HG03066 (cell line): ENCODE measurements at regions not wholly inside any gene's neighbourhood (a gene's known extent, or its start where the extent isn't known, plus 50 kb on each side); places are given as distances from the start of the nearest gene placed in this dataset.
"Not testable (repeated sequence)": the region's sequence is repeated elsewhere in the genome, so short reads cannot be mapped to it uniquely, and the experiment has no call there.

Experiments used
- ATAC-seq: cut with Tn5 transposase; IDR thresholded peaks from one replicate; pipeline ENCODE4 v1.9.1; 2021; ENCODE audit warnings: low read depth; ENCODE audit not compliant: unreplicated experiment

- no peak for ATAC-seq
Measured at GRCh38 chr10:106395041-106395749, 769.3 kb downstream of the SORCS1 start.

GRCh38 chr10:106392778-106393177, 771.7 kb downstream of the SORCS1 start:
- ATAC-seq = no peak

- no peak for ATAC-seq
Measured at GRCh38 chr10:106387063-106387462, 777.4 kb downstream of the SORCS1 start.

- ATAC-seq = no peak
Measured at GRCh38 chr10:106384496-106384895, 780.0 kb downstream of the SORCS1 start.

- ATAC-seq = no peak
Measured at GRCh38 chr10:106380706-106381105, 783.8 kb downstream of the SORCS1 start.

- ATAC-seq = no peak
Measured at GRCh38 chr10:106378251-106378650, 786.3 kb downstream of the SORCS1 start.

- no peak for ATAC-seq
Measured at GRCh38 chr10:106370751-106371150, 793.8 kb downstream of the SORCS1 start.

GRCh38 chr10:106360870-106361269, 803.6 kb downstream of the SORCS1 start:
- no peak for ATAC-seq

GRCh38 chr10:106355450-106355849, 809.1 kb downstream of the SORCS1 start:
- no peak for ATAC-seq

GRCh38 chr10:106348933-106349332, 815.6 kb downstream of the SORCS1 start:
- ATAC-seq = no peak

- ATAC-seq = no peak
Measured at GRCh38 chr10:106347547-106347946, 817.0 kb downstream of the SORCS1 start.

GRCh38 chr10:106343539-106343938, 821.0 kb downstream of the SORCS1 start:
- not testable (repeated sequence) for ATAC-seq

GRCh38 chr10:106341356-106341755, 823.1 kb downstream of the SORCS1 start:
- ATAC-seq = no peak

- ATAC-seq = no peak
Measured at GRCh38 chr10:106338486-106338885, 826.0 kb downstream of the SORCS1 start.

GRCh38 chr10:106336874-106337273, 827.6 kb downstream of the SORCS1 start:
- no peak for ATAC-seq

GRCh38 chr10:106327747-106328146, 836.8 kb downstream of the SORCS1 start:
- ATAC-seq = no peak

GRCh38 chr10:106320876-106321275, 843.6 kb downstream of the SORCS1 start:
- ATAC-seq = no peak

- ATAC-seq = no peak
Measured at GRCh38 chr10:106320078-106320477, 844.4 kb downstream of the SORCS1 start.

GRCh38 chr10:106317554-106317953, 847.0 kb downstream of the SORCS1 start:
- no peak for ATAC-seq

- no peak for ATAC-seq
Measured at GRCh38 chr10:106313041-106313440, 851.5 kb downstream of the SORCS1 start.

- no peak for ATAC-seq
Measured at GRCh38 chr10:106312087-106312486, 852.4 kb downstream of the SORCS1 start.

GRCh38 chr10:106311590-106311989, 852.9 kb downstream of the SORCS1 start:
- no peak for ATAC-seq

- no peak for ATAC-seq
Measured at GRCh38 chr10:106310596-106310995, 853.9 kb downstream of the SORCS1 start.
